ENCODE measurements at regions not wholly inside any gene's neighbourhood (a gene's known extent, or its start where the extent isn't known, plus 50 kb on each side); places are given as distances from the start of the nearest gene placed in this dataset.
"Not testable (repeated sequence)": the region's sequence is repeated elsewhere in the genome, so short reads cannot be mapped to it uniquely, and the experiment has no call there.

DNA sequence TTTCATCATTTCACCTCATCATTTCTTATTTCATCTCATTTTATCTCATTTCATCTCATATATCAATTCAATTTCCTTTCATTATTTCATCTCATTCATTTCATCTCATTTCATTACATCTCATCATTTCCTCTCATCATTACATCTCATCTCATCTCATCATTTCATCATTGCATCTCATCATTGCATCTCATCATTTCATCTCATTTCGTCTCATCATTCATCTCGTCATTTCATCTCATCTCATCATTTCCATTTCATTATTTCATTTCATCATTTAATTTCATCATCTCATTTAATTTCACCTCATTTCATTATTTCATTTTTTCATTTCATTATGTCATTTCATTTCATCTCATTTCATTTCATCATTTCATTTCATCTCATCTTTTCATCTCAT is 168.5 kb upstream of the FAM72C start:
- not testable (repeated sequence) for DNase-seq

DNA sequence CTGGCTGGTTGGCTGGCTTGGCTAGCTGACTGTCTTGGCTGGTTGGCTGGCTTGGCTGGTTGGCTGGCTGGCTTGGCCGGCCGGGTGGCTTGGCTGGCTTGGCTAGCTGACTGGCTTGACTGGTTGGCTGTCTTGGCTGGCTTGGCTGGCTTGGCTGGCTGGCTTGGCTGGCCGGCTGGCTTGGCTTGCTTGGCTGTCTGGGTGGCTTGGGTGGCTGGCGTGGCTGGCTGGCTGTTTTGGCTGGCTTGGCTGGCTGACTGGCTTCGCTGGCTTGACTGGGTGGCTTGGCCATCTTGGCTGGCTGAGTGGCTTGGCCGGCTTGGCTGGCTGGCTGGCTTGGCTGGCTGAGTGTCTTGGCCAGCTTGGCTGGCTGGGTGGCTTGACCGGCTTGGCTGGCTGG is 133.2 kb upstream of the FAM72C start:
- not testable (repeated sequence) for DNase-seq

DNA sequence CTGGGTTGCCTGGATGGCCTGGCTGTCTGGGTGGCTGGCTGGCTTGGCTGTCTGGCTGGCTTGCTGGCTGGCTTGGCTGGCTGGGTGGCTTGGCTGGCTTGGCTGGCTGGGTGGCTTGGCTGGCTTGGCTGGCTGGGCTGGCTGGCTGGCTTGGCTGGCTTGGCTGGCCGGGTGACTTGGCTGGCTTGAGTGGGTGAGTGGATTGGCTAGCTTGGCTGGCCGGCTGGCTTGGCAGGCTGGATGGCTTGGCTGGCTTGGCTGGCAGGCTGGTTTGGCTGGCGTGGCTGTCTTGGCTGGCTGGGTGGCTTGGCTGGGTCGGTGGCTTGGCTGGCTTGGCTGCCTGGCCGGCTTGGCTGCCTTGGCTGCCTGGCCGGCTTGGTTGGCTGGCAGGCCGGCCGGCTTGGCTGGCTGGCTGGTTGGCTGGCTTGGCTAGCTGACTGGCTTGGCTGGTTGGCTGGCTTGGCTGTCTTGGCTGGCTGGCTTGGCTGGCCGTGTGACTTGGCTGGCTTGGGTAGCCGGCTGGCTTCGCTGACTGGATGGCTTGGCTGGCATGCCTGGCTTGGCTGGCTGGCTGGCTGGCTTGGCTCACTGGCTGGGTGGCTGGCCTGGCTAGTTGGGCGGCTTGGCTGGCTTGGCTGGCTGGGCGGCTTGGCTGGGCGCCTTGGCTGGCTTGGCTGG is 132.4 kb upstream of the FAM72C start:
- peak; percentile 10 to 11 for DNase-seq

DNA sequence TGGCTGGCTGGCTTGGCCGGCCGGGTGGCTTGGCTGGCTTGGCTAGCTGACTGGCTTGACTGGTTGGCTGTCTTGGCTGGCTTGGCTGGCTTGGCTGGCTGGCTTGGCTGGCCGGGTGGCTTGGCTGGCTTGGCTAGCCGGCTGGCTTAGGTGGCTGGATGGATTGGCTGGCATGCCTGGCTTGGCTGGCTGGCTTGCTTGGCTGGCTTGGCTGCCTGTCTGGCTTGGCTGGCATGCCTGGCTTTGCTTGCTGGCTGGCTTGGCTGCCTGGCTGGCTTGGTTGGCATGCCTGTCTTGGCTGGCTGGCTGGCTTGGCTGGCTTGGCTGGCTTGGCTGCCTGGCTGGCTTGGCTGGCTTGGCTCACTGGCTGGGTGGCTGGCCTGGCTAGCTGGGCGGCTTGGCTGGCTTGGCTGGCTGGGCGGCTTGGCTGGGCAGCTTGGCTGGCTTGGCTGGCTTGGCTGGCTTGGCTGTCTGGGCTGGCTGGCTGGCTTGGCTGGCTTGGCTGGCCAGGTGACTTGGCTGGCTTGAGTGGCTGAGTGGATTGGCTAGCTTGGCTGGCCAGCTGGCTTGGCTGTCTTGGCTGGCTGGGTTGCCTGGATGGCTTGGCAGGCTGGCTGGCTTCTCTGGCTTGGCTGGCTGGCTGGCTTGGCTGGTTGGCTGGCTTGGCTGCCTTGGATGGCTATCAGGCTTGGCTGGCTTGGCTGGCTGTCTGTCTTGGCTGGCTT is 131.5 kb upstream of the FAM72C start:
- DNase-seq = peak; percentile 18 to 32

DNA sequence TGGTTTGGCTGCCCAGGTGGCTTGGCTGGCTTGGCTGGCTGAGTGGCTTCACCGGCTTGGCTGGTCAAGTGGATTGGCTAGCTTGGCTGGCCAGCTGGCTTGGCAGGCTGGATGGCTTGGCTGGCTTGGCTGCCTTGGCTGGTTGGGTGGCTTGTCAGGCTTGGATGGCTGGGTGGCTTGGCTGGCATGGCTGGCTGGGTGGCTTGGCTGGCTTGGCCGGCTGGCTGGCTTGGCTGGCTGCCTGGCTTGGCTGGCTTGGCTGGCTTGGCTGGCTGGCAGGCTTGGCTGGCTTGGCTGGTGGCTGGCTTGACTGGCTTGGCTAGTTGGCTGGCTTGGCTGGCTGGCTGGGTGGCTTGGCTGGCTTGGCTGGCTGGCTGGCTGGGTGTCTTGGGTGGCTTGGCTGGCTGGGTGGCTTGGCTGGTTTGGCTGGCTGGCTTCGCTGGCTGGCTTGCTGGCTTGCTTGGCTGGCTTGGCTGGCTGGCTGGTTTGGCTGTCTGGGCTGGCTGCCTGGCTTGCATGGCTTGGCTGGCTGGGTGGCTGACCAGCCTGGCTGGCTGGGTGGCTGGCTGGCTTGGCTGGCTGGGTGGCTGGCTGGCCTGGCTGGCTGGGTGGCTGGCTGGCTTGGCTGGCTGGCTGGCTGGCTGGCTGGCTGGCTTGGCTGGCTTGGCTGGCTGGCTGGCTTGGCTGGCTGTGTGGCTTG is 130.4 kb upstream of the FAM72C start:
- DNase-seq = peak; percentile 0

DNA sequence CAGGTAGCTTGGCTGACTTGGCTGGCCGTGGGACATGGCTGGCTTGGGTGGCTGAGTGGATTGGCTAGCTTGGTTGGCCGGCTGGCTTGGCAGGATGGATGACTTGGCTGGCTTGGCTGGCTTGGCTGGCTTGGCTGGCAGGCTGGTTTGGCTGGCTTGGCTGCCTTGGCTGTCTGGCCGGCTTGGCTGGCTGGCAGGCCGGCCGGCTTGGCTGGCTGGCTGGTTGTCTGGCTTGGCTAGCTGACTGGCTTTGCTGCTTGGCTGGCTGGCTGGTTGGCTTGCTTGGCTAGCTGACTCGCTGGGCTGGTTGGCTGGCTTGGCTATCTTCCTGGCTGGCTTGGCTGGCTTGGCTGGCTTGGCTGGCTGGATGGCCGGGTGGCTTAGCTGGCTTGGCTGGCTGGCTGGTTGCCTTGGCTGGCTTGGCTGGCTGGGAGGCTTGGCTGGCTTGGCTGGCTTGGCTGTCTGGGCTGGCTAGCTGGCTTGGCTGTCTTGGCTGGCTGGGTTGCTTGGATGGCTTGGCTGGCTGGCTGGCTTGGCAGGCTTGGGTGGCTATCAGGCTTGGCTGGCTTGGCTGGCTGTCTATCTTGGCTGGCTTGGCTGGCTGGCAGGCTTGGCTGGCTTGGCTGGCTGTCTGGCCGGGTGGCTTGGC is 129.7 kb upstream of the FAM72C start:
- DNase-seq = peak; percentile 0

DNA sequence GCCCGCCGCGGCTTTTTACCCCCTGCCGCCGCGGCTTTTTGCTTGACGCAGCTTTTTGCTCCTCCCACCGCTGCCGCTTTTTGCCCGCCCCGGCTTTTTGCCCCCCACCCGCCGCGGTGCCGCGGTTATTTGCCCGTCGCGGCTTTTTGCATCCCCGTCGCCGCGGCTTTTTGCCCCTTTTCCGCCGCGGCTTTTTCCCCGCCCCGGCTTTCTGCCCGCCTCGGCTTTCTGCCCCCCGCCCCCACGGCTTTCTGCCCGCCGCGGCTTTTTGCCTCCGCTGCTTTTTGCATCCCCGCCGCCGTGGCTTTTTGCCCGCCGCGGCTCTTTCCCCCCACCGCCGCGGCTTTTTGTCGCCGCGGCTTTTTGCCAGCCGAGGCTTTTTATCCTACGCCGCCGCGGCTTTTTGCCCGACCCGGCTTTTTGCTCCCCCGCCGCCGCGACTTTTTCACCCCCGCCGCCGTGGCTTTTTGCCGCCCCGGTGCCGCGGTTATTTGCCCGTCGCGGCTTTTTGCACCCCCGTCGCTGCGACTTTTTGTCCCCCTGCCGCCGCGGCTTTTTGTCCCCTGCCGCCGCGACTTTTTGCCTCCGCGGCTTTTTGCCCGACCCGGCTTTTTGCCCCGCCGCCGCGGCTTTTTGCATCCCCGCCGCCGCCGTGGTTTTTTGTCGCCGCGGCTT is 105.5 kb upstream of the FAM72C start:
- DNase-seq = not testable (repeated sequence)

DNA sequence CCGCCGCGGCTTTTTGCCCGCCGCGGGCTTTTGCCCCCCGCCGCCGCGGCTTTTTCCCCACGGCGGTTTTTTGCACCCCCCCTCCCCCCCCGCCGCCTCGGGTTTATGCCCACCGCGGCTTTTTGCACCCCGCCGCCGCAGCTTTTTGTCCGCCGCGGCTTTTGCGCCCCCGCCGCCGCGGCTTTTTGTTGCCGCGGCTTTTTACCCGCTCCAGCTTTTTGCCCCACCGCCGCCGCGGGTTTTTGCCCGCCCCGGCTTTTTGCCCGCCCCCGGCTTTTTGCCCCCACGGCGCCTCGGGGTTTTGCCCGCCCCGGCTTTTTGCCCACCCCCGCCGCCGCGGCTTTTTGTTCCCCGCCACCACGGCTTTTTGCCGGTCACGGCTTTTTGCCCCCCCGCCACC is 104.9 kb upstream of the FAM72C start:
- DNase-seq = not testable (repeated sequence)

DNA sequence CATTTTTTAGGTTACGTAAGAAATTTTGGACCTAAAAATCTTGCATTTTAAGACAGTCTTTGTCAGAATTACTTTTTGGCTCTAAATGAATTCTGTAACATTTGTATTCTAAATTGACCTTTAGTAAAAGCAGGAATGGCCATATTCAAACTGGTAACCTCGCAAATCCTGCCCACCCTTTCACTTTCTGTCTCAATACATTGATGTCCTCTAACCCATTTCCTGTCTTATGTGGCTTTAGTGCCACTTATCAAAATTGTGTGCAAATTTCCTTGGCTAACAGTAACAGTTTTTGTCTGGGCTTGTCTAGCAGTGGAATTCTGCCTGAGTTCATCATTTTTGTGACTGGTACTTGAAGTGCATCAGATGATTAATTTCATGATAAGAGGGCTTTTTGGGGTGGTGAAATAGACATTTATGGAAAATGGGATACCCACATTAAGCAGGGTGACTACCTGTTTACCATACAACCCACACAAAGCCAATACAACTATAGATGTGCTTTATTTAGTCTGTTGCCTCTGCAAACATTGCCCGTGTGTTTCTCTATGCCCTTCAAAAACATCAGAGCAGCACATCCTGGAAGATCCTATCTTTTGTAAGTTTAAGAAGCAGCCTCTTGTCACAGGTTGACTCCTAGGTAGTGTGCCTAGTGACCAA is 98.7 kb upstream of the FAM72C start:
- not testable (repeated sequence) for DNase-seq

DNA sequence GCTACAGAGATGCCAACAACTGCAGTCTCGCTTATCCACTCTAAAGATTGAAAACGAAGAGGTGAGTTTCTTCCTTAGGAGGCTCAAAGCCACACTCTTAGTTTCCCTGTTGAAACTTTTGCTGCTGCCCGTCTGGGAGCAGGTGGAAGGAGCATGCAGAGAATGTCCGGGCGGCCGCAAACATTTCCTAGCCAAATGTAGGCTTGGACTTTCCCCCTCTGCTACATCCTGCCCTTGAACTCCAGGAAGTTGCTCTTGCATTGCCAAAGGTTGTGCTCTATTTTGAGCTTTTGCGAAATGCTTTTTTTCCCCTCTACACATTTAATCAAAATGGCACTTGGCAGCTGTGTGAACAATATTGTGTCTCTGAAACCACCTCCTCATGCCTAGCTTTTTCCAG is 95.3 kb upstream of the FAM72C start:
- not testable (repeated sequence) for DNase-seq

DNA sequence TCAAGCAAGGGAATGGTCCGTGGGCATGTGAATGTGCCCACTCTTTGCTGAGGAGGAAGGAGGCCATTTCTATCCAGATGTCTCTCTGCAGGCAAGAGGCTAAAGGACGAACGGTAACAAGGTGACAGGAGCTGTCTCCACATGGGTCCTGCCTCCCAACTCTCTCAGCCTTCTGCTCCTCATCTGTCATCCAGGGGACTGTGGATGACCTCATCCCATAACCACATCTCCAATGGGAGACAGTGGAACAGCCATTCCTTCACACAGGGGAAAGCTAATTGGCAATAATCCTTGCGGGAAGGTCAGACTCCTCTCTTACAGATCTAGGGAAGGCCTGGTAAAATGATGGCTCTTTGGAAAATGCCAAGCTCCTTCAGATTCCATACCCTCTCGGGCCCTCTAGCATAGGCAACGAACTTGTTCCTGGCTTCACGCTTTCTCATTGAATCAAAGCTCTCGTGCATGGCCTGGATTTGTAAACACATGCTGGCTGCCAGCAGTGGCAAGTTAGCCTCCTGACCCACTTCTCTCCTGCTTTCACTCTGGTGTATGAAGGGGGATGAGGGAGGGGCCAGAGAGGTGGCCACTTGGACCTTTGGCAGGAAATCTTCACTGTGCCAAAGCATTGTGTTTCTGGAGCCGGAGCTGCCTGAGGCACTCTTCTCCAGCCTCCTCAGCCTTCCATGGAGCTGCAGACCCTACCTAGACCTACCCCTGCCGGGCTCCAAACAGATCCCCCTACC is 94.5 kb upstream of the FAM72C start:
- not testable (repeated sequence) for DNase-seq

DNA sequence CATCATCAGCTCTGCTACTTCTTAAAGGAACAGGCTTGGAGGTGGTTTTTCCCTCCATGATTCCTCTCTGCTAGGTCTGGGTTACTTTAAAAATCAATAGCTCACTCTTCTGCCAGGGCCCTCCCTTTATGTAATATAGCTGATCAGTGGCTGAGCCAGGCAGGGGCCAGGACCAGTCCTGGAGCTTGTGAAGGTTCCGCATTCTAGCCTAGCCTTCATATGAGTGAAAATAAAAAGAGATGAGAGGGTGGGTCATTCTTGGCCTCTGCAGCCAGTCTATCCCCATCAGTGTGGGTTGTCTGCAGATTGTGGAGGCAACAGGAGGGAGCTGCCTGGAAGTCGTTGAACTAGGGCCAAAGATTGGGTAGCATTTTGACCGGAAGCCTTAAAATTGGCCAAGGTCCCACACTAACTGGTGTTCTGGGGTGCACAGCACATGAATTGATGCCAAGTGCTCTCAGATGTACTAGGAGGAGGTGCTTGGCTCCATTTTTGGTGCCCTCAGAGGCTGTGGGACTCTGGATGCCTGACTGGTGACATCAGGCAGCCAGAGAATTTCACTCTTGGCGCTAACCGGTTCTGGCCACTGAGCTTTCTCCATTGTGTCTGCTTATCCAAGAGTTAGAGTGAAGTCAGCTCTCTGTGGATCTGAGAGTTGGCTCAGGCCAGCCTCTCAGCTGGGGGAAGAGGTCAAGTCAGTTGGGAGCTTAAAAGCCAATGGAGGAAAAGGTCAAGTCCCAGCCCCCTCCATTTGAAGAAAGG is 93.7 kb upstream of the FAM72C start:
- not testable (repeated sequence) for DNase-seq

DNA sequence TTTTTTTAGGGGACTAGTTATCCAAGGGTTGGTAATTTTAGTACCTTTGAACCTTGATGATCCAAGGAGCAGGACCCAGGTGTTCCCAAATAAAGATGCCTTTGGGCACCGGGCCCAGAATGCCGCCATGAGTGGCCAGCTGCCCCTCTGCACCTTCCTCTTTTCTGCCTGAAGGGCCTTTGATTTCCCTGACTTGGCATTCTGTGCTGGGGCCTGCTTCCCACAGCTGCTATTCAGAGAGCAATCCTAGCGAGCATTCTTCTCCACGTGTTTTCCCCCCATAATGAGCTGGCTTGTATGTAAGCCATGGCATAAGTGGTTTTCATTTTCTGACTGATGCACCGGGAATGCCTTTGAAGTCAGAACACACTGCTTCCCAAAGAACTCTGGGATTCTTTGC is 77.6 kb upstream of the FAM72C start:
- DNase-seq = not testable (repeated sequence)

DNA sequence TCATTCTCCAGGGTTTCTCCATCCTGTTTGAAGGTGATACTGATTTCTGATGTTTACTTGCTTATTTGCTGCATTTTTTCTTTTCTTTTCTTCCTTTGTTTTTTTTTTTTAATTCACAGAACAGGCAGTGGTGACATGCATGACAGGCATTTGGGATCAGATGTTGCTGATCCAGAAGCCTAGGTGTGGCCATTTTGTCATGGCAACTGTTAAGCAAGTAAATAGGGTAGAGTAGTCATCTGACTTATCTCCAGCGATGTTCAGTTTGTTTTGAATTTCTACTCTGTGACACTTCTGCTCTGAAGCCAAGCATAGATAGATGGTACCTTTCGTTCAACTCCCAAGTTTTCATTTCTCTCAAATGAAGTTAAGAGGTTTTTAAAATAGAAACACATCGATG is 74.9 kb upstream of the FAM72C start:
- DNase-seq = not testable (repeated sequence)

DNA sequence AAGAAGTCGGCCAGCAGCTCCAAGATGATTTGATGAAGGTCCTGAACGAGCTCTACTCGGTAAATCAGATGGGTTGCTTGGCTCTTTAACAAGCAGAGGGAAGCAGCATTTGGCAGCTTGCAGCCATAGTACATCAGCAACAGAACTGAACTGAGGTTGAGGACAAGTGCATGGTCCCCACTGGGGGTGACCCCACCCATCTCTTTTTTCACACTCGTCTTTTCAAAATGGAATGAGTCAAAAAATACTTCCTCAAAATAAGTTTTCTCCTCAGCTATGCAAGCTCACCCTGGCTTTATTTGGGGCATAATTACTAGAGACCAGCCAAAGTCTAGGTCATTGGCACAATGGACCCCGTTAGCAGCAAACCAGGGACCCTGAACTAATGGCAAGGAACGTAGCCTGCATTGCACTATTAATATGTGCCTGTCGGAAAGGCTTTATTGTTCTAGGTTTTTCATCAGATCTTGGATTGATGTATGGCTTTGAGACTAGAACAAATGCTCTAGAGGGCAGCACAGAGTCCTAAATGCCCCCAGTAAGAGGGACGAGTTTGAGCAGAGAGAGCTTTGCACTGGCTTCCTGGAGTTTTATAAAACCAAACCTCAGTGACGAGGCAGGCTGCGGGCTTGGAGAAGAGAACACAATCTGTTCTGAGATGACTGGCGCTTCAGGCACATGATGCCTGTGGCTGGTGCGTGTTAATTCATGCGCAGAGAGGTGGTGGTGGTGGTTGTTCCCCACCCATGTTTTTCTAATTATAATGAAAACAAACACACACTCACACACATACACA is 74.2 kb upstream of the FAM72C start:
- DNase-seq = not testable (repeated sequence)

DNA sequence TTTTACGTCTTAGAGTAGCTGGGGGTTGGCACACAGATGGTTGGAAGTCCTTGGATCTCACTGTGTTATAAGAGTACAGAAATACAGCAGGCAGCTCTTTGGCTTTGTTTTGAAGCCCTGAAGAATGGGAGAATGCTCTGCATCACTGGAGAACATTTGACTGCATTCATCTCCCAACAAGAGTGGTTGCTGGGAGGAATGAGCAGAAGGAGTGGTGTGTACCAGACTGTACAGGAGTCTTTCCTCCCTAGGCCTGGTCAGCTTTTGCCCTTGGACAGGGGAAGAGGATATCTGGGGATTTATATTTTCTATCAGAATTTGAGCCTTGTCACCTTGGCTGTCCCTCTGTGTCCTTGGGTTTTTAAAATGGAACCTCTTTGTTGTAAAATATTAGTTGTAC is 70.5 kb upstream of the FAM72C start:
- DNase-seq = not testable (repeated sequence)

DNA sequence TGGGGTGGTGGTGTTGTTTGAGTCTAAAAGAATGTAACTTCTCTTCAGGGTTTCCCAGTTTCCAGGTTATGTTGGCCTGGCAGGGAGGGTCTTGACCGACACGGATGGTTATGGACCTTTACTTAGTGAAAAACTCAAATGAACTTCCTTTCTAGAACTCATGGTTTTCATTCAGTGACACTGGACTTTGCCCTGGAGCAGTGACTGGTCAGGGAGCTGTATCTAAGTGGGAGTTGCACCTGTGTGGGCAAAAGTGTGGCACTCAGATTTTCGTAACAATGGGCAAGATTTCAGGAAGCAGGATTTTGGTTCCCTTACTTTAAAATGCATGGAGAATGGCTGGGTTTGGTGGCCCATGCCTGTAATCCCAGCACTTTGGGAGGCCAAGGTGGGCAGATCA is 68.5 kb upstream of the FAM72C start:
- DNase-seq = not testable (repeated sequence)

DNA sequence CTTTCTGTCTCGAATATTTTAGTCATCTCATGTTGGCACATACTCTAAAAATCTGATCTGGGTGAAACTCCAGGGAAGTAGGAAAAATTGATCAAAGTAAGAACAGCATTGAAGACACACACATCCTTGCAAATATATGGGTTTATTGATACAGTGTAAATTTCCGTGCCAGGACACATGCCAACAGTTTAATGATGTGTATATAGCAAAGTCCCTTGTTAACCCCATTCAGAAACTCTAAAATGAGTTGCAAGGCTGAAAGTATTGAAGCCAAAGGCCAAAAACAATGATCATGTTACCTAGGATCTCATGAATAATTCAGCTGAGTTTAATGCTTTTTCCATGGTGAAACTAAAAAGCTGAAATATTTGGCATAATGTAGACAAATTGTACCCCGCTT is 62.3 kb upstream of the FAM72C start:
- DNase-seq = not testable (repeated sequence)

DNA sequence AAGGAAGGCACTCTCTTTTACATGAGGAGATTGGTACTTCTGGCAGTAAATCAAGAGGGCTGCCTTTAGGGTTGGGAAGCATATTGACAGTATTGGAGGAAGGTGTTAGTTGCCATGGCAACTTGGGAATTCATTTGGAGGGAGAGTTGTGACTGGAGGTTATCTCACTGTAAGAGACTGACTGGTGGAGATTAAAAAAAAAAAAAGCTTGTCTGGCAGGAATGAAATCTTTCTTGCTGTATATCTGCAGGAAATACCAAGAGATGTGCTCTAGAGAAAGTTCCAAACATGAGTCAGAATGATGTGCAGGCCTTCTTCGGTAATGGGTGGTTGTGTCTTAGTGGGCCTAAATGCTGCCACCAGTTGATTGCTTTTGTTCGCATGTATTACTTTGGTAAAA is 59.8 kb upstream of the FAM72C start:
- DNase-seq = not testable (repeated sequence)

DNA sequence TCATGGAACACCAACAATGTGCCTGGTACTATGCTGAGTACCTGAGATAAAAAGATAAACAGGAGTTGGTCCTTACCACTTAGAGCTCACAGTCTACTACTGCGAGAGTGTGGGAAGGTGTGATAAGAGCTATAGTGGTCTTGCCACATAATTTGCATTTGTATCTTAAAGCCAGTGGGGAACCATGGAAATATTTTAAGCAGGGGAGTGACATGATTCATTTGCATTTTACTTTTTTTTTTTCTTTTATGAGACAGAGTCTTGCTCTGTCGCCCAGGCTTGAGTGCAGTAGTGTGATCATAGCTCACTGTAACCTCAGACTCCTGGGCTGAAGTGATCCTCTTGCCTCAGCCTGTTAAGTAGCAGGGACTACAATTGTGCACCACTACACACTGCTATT is 54.2 kb upstream of the FAM72C start:
- not testable (repeated sequence) for DNase-seq

All from stimulated activated CD4-positive, alpha-beta T cell treated with anti-CD3 and anti-CD28 coated beads, Interleukin-2, amount 100 ng/mL, for 48 hours (primary cell).